Body of pancreas (tissue), 4 donors: ENCODE measurements at regions not wholly inside any gene's neighbourhood (a gene's known extent, or its start where the extent isn't known, plus 50 kb on each side); places are given as distances from the start of the nearest gene placed in this dataset.
"Not testable (repeated sequence)": the region's sequence is repeated elsewhere in the genome, so short reads cannot be mapped to it uniquely, and the experiment has no call there.

Experiments
- ATAC-seq: fragments of 150-250 bp; one replicate; pipeline ENCODE4 v1.9.1; 2016
- DNase-seq, 4 donors: peaks; one replicate each; pipeline ENCODE4 v3.0.0-alpha.2; 2019
- H3K27ac ChIP-seq, 4 donors: fragments of 200-600 bp; sonication (generic); 1 replicate in 3 of 4; 2 replicates in 1 of 4; pipeline versions ENCODE4 v1.5.1 to v1.6.1; 2016 to 2019; ENCODE audit warnings: mild to moderate bottlenecking in 1 of 4, mixed read lengths in 1 of 4, moderate library complexity in 1 of 4
- H3K27me3 ChIP-seq, 2 donors: fragments of 200-600 bp; sonication (generic); one replicate each; pipeline ENCODE4 v1.6.0; 2016; ENCODE audit warnings: mild to moderate bottlenecking in 1 of 2
- H3K36me3 ChIP-seq, 2 donors: fragments of 200-600 bp; sonication (generic); replicated peaks in 1 of 2; 2 replicates each; pipeline ENCODE4 v1.5.1; 2016; ENCODE audit warnings: low read depth in 2 of 2; ENCODE audit not compliant: insufficient read depth in 1 of 2
- H3K4me1 ChIP-seq: fragments of 200-600 bp; sonication (generic); one replicate; pipeline ENCODE4 v1.6.0; 2016
- H3K4me3 ChIP-seq, 2 donors: fragments of 200-600 bp; sonication (generic); 1 replicate in 1 of 2; 2 replicates in 1 of 2; pipeline ENCODE4 v1.5.1; 2016 to 2019
- H3K9me3 ChIP-seq, 3 donors: fragments of 200-600 bp; sonication (generic); 1 replicate in 2 of 3; 2 replicates in 1 of 3; pipeline ENCODE4 v1.5.1; 2016
- POLR2A ChIP-seq, 3 donors: fragments of 450-650 bp; IDR thresholded peaks; one replicate each; pipeline ENCODE4 v1.6.1; 2016; ENCODE audit warnings: antibody characterized with exemption in 3 of 3, mild to moderate bottlenecking in 2 of 3
- WGBS, 2 donors: methylation state at CpG; one replicate each; pipeline ENCODE4 v1.1.5; 2017; 5-methylcytosine and 5-hydroxymethylcytosine counted together
- intact Hi-C: fragments of 100-400 bp; cut with DNase I; formaldehyde crosslinking; loops from one replicate; pipeline ENCODE4 v1.15.1; 2023
- TF ChIP-seq, protein P1 (sequence below), 7 experiments: fragments of 450-650 bp in 4 of 7; fragments of 200-600 bp in 3 of 7; sonication (generic) in 3 of 7; IDR thresholded peaks; one replicate each; pipeline ENCODE4 v1.5.1; 2016 to 2019; ENCODE audit warnings: antibody characterized with exemption in 7 of 7

DNA sequence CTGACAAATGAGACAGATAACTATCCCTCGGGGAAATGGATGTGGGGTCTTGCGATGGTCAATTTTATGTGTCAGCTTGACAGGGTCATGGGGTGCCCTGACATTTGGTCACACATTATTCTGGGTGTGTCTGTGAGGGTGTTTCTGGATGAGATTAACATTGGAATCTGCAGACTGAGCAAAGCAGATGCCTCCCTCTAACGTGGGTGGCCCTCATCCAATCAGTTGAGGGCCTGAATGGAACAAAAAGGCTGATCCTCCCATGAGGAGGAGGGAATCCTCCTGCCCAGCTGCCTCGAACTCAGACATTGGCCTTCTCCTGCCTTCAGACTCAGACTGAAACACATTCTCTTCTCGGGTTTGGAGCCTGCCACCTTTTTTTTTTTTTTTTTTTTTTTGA, 69.0 kb downstream of the MINAR1 start:
- Histone ChIP-seq H3K27ac (no peak overlapping the region), H3K36me3 (no peaks in the 10 kb centered on the region), H3K9me3 (no peaks in the 10 kb centered on the region), H3K4me3 (no peak overlapping the region), H3K4me1 (peaks cover under 1% of the 10 kb centered on the region), H3K27me3 (no peaks in the 10 kb centered on the region)
- TF ChIP-seq, protein P1, sequence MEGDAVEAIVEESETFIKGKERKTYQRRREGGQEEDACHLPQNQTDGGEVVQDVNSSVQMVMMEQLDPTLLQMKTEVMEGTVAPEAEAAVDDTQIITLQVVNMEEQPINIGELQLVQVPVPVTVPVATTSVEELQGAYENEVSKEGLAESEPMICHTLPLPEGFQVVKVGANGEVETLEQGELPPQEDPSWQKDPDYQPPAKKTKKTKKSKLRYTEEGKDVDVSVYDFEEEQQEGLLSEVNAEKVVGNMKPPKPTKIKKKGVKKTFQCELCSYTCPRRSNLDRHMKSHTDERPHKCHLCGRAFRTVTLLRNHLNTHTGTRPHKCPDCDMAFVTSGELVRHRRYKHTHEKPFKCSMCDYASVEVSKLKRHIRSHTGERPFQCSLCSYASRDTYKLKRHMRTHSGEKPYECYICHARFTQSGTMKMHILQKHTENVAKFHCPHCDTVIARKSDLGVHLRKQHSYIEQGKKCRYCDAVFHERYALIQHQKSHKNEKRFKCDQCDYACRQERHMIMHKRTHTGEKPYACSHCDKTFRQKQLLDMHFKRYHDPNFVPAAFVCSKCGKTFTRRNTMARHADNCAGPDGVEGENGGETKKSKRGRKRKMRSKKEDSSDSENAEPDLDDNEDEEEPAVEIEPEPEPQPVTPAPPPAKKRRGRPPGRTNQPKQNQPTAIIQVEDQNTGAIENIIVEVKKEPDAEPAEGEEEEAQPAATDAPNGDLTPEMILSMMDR (IDR thresholded peaks at IDR 0.05) = no peak
- no peak for TF ChIP-seq POLR2A (IDR thresholded peaks at IDR 0.05)
- 59 to 85% methylated on average over 5 of the region's 5 CpGs for WGBS, 2 donors
- ATAC-seq = no peak
- intact Hi-C loops = no loop called here
- DNase-seq = no peak

DNA sequence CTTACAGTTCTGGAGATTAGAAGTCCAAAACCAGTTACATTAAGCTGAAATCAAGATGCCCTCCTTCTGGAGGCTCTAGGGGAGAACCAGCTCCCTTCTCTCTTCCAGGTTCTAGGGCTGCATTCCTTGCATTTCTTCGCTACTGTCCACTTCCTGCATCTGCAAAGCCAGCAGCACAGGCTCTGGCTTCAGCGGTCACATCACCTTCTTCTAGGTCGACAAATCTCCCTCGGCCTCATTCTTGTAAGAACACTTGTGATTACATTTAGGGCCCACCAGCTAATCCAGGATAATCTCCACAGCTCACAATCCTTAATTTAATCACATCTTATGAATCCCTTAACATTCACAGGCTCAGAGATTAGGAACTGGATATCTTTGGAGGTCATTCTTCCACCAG, 73.8 kb downstream of the MINAR1 start:
- TF ChIP-seq, protein P1 (IDR thresholded peaks at IDR 0.05) = no peak
- TF ChIP-seq POLR2A (IDR thresholded peaks at IDR 0.05) = no peak
- WGBS, 2 donors = 92 to 97% methylated on average over 4 of the region's 4 CpGs
- Histone ChIP-seq H3K4me3 (no peak overlapping the region), H3K36me3 (no peaks in the 10 kb centered on the region), H3K9me3 (no peaks in the 10 kb centered on the region), H3K27ac (no peak overlapping the region), H3K27me3 (no peaks in the 10 kb centered on the region), H3K4me1 (no peaks in the 10 kb centered on the region)
- no peak for DNase-seq
- intact Hi-C loops = no loop called here
- no peak for ATAC-seq

DNA sequence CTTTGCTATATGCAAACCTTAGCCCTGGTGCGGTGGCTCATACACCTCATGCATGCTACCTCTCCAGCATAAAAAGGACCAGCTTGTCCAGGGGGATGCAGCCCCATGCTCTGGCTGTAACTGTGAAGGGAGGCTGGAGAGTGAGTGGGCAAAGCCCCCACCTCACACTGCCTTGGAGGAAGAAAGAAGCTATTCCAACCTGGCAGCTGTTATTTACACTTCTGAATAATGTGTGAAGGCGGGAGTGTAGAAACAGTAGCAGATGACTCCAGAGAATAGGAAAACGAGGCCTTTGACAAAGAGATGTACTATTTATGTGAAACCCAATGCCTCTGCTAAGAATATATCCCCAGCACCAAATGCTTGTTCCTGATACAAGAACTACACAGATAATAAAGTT, 80.7 kb downstream of the MINAR1 start:
- intact Hi-C loops = not testable (repeated sequence)
- WGBS, 2 donors = 56 to 72% methylated on average over 2 of the region's 3 CpGs

DNA sequence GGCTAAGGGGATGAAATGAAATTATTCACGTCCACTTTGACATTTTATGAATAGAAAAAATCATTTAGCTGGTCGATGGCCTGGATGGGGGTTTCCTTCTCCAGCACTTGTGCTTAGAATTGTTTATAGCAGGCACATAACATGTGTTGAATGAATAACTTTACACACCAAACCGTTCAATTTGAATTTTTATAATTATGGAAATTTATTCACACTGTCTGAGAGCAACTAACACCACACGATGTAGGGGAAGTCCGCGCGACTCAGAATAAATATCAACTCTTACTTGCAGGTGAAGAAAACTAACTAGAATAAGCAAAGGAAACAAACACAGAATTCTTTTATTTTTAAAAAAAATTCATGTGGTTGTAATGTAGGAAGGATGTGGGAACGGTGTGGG, 81.3 kb downstream of the MINAR1 start:
- intact Hi-C loops = no loop called here
- TF ChIP-seq, protein P1 (IDR thresholded peaks at IDR 0.05) = no peak
- TF ChIP-seq POLR2A (IDR thresholded peaks at IDR 0.05) = no peak
- Histone ChIP-seq H3K9me3 (no peaks in the 10 kb centered on the region), H3K27ac (no peak overlapping the region), H3K27me3 (no peaks in the 10 kb centered on the region), H3K36me3 (no peaks in the 10 kb centered on the region), H3K4me3 (no peak overlapping the region), H3K4me1 (no peaks in the 10 kb centered on the region)
- no peak for ATAC-seq
- WGBS, 2 donors = 84% methylated on average over 8 of the region's 8 CpGs
- DNase-seq = no peak

More for the DNA sequence above, 80.7 kb downstream of the MINAR1 start:
- H3K4me1 ChIP-seq, H3K27me3 ChIP-seq, DNase-seq, H3K36me3 ChIP-seq, H3K27ac ChIP-seq, ATAC-seq, H3K4me3 ChIP-seq, H3K9me3 ChIP-seq: not testable (repeated sequence)

DNA sequence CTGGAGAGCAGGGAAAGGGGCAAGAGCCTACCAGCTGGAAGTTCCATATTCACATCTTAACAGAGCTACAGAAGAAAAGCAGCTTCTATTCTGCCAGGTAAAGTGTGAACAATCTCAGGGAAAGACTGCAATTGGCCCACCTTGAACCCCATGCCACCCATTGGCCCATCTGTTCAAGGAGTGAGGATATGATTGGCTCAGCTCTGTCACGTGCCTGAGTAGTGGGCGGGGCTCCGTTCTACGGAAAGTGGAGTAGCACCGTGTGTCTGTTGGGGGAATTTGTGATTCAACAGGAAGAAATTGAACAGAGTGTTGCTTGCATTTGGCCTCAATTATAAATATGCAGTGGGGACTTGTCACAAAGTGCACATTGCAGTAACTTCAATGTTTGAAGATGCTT, 81.8 kb downstream of the MINAR1 start:
- H3K36me3 ChIP-seq = no peaks in the 10 kb centered on the region
- 82 to 91% methylated on average over 5 of the region's 5 CpGs for WGBS, 2 donors
- DNase-seq = no peak
- no peak overlapping the region for H3K4me3 ChIP-seq
- TF ChIP-seq, protein P1 (IDR thresholded peaks at IDR 0.05) = no peak
- TF ChIP-seq POLR2A (IDR thresholded peaks at IDR 0.05) = no peak
- H3K4me1 ChIP-seq = no peaks in the 10 kb centered on the region
- no peaks in the 10 kb centered on the region for H3K9me3 ChIP-seq
- ATAC-seq = no peak
- H3K27me3 ChIP-seq = no peaks in the 10 kb centered on the region
- intact Hi-C loops = no loop called here
- H3K27ac ChIP-seq = no peak overlapping the region
